Esophagus muscularis mucosa (tissue), 3 donors: ENCODE measurements at regions not wholly inside any gene's neighbourhood (a gene's known extent, or its start where the extent isn't known, plus 50 kb on each side); places are given as distances from the start of the nearest gene placed in this dataset.

Experiments
- POLR2A ChIP-seq: fragments of 450-650 bp; IDR thresholded peaks from one replicate; pipeline ENCODE4 v1.6.1; 2017; ENCODE audit warnings: antibody characterized with exemption, moderate library complexity, mild to moderate bottlenecking, low read depth
- TF ChIP-seq, protein P1 (sequence below), 3 experiments: fragments of 200-600 bp in 2 of 3; fragments of 450-650 bp in 1 of 3; sonication (generic) in 2 of 3; IDR thresholded peaks; one replicate each; pipeline ENCODE4 v1.5.1; 2017 to 2019; ENCODE audit warnings: antibody characterized with exemption in 3 of 3, mild to moderate bottlenecking in 2 of 3, moderate library complexity in 1 of 3

DNA sequence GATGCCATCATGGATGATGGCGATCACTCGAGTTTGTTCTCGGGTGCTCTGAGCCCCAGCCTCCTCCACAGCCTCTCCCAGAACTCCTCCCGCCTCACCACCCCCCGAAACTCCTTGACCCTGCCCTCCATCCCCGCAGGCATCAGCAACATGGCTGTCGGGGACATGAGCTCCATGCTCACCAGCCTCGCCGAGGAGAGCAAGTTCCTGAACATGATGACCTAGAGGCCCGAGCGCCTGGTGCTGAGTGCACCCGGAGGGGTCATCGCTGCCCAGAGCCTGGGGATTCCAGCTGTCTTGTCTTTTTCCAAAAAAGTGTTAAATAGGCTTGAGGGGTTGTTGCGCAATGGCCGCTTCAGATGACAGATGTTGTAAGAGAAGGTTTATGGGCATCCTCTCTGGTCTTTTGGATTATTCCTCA is 254.8 kb downstream of the GLI2 start:
- TF ChIP-seq, protein P1, sequence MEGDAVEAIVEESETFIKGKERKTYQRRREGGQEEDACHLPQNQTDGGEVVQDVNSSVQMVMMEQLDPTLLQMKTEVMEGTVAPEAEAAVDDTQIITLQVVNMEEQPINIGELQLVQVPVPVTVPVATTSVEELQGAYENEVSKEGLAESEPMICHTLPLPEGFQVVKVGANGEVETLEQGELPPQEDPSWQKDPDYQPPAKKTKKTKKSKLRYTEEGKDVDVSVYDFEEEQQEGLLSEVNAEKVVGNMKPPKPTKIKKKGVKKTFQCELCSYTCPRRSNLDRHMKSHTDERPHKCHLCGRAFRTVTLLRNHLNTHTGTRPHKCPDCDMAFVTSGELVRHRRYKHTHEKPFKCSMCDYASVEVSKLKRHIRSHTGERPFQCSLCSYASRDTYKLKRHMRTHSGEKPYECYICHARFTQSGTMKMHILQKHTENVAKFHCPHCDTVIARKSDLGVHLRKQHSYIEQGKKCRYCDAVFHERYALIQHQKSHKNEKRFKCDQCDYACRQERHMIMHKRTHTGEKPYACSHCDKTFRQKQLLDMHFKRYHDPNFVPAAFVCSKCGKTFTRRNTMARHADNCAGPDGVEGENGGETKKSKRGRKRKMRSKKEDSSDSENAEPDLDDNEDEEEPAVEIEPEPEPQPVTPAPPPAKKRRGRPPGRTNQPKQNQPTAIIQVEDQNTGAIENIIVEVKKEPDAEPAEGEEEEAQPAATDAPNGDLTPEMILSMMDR (IDR thresholded peaks at IDR 0.05) = no peak
- no peak for TF ChIP-seq POLR2A
